Fibroblast of lung (primary cell): ENCODE measurements at regions not wholly inside any gene's neighbourhood (a gene's known extent, or its start where the extent isn't known, plus 50 kb on each side); places are given as distances from the start of the nearest gene placed in this dataset.

Experiments used
- CTCF ChIP-seq, 2 donors: IDR thresholded peaks in 1 of 2; conservative IDR thresholded peaks in 1 of 2; 1 replicate in 1 of 2; 2 replicates in 1 of 2; pipeline ENCODE4 v1.5.1; 2011 to 2012; ENCODE audit warnings: low read length in 2 of 2, control low read depth in 1 of 2, inconsistent platforms in 1 of 2, low read depth in 1 of 2, mild to moderate bottlenecking in 1 of 2
- EZH2 ChIP-seq: IDR thresholded peaks from 2 replicates; pipeline ENCODE4 v1.5.1; 2012; ENCODE audit warnings: low read length, control low read depth, mild to moderate bottlenecking; ENCODE audit errors: missing control alignments

- TF ChIP-seq CTCF (conservative IDR thresholded peaks at IDR 0.05 in 1 of 2, IDR thresholded peaks at IDR 0.05 in 1 of 2; ENCODE audit: low read depth in 1 of 2, low read length in 2 of 2) (no peak), EZH2 (no peak)
These were observed 346.4 kb downstream of the CDC5L start for GRCh38 chr6:44733868-44734267.
